A673 (cell line): ENCODE measurements at regions not wholly inside any gene's neighbourhood (a gene's known extent, or its start where the extent isn't known, plus 50 kb on each side); places are given as distances from the start of the nearest gene placed in this dataset.

Experiments used
- BruUV-seq: library from RNA; stranded (reverse); fragments of 400-500 nt; replicated peaks from 2 replicates; lab custom pipeline; 2021; lab: Mats Ljungman, UMichigan
- CTCF ChIA-PET: fragments of 300-600 bp; sonication (Branson Sonifier 250); formaldehyde crosslinking; loops from one replicate; lab custom pipeline; 2022; ENCODE audit warnings: antibody characterized with exemption; lab: Charles Lee
- POLR2A ChIA-PET: fragments of 300-600 bp; sonication (Branson Sonifier 250); formaldehyde crosslinking; loops from one replicate; lab custom pipeline; 2022; ENCODE audit warnings: antibody characterized with exemption; ENCODE audit not compliant: low non-redundant PET; lab: Charles Lee
- DNase-seq: peaks from one replicate; pipeline ENCODE4 v3.0.0-alpha.2; 2015; ENCODE audit warnings: low spot score
- H3K27ac ChIP-seq: fragments of 200-600 bp; sonication (generic); 2 replicates; pipeline ENCODE4 v1.5.1; 2016; ENCODE audit warnings: mixed run types, low read depth, mild to moderate bottlenecking, mixed read lengths, antibody characterized with exemption, low read length; ENCODE audit not compliant: poor library complexity, severe bottlenecking
- H3K27me3 ChIP-seq: fragments of 200-600 bp; sonication (generic); replicated peaks from 2 replicates; pipeline ENCODE4 v1.6.1; 2017; ENCODE audit warnings: mixed run types, low read depth, mild to moderate bottlenecking, mixed read lengths, antibody characterized with exemption, low read length; ENCODE audit not compliant: insufficient read depth, poor library complexity
- H3K36me3 ChIP-seq: fragments of 200-600 bp; sonication (generic); 2 replicates; pipeline ENCODE4 v1.6.1; 2016; ENCODE audit warnings: mixed run types, mild to moderate bottlenecking, mixed read lengths, antibody characterized with exemption, low read length; ENCODE audit not compliant: insufficient read depth, poor library complexity, severe bottlenecking
- H3K4me1 ChIP-seq: fragments of 200-600 bp; sonication (generic); 2 replicates; pipeline ENCODE4 v1.6.1; 2017; ENCODE audit warnings: mixed run types, mild to moderate bottlenecking, mixed read lengths, antibody characterized with exemption, low read length; ENCODE audit not compliant: insufficient read depth, poor library complexity, severe bottlenecking
- H3K4me3 ChIP-seq: fragments of 200-600 bp; sonication (generic); 2 replicates; pipeline ENCODE4 v1.5.1; 2016; ENCODE audit warnings: low read depth, mixed run types, mild to moderate bottlenecking, mixed read lengths, low read length; ENCODE audit not compliant: poor library complexity, severe bottlenecking
- H3K9me3 ChIP-seq: fragments of 200-600 bp; sonication (generic); 2 replicates; pipeline ENCODE4 v1.6.1; 2016; ENCODE audit warnings: mixed run types, low read depth, mild to moderate bottlenecking, mixed read lengths, antibody characterized with exemption, low read length; ENCODE audit not compliant: poor library complexity, severe bottlenecking
- CTCF ChIP-seq: fragments of 300-800, 200-600 bp; sonication (generic); conservative IDR thresholded peaks from 2 replicates; pipeline ENCODE4 v1.5.1; 2017; ENCODE audit warnings: low read depth, mild to moderate bottlenecking, antibody characterized with exemption, low read length, moderate library complexity, mixed read lengths
- EZH2 ChIP-seq: fragments of 200-600 bp; sonication (generic); IDR thresholded peaks from 2 replicates; pipeline ENCODE4 v1.6.1; 2017; ENCODE audit warnings: borderline replicate concordance, low read depth, mild to moderate bottlenecking, mixed read lengths, antibody characterized with exemption, low read length; ENCODE audit not compliant: poor library complexity, severe bottlenecking
- intact Hi-C: fragments of 100-400 bp; cut with micrococcal nuclease; formaldehyde crosslinking; loops from one replicate; pipeline ENCODE4 v1.10.0; 2022; ENCODE audit not compliant: unreplicated experiment

GRCh38 chr5:121559832-121560231 lies 291.9 kb upstream of the FTMT start:
- Histone ChIP-seq H3K4me3 (no peak overlapping the region), H3K4me1 (no peaks in the 10 kb centered on the region), H3K27me3 (no peaks in the 10 kb centered on the region), H3K27ac (no peak overlapping the region), H3K9me3 (no peaks in the 10 kb centered on the region), H3K36me3 (no peaks in the 10 kb centered on the region)
- TF ChIP-seq CTCF (no peak), EZH2 (no peak)
- BruUV-seq = no TSS peak
- intact Hi-C loops = no loop called here
- ChIA-PET POLR2A (no interaction called here), CTCF (no interaction called here)
- no peak for DNase-seq

GRCh38 chr5:121572061-121572460 lies 279.6 kb upstream of the FTMT start:
- DNase-seq = no peak
- H3K27ac ChIP-seq = no peak overlapping the region
- no peaks in the 10 kb centered on the region for H3K36me3 ChIP-seq
- H3K27me3 ChIP-seq = no peaks in the 10 kb centered on the region
- H3K4me1 ChIP-seq = no peaks in the 10 kb centered on the region
- H3K4me3 ChIP-seq = no peak overlapping the region
- TF ChIP-seq EZH2 = no peak
- no peak for TF ChIP-seq CTCF
- ChIA-PET POLR2A (no interaction called here), CTCF (no interaction called here)
- no TSS peak for BruUV-seq
- intact Hi-C loops = no loop called here
- no peaks in the 10 kb centered on the region for H3K9me3 ChIP-seq

GRCh38 chr5:121573721-121574382 lies 277.8 kb upstream of the FTMT start:
- POLR2A ChIA-PET = no interaction called here
- Histone ChIP-seq H3K27ac (no peak overlapping the region), H3K27me3 (no peaks in the 10 kb centered on the region), H3K36me3 (no peaks in the 10 kb centered on the region), H3K4me3 (no peak overlapping the region), H3K4me1 (no peaks in the 10 kb centered on the region), H3K9me3 (no peaks in the 10 kb centered on the region)
- DNase-seq = no peak
- intact Hi-C loops = no loop called here
- BruUV-seq = no TSS peak
- TF ChIP-seq EZH2 = no peak
- no peak for TF ChIP-seq CTCF
- CTCF ChIA-PET = no interaction called here
